Vagina (tissue), 2 donors: ENCODE measurements at regions not wholly inside any gene's neighbourhood (a gene's known extent, or its start where the extent isn't known, plus 50 kb on each side); places are given as distances from the start of the nearest gene placed in this dataset.

Experiments
- DNase-seq, 2 donors: peaks; one replicate each; pipeline ENCODE4 v3.0.0-alpha.2; 2017; ENCODE audit errors: extremely low spot score in 2 of 2
- H3K27ac ChIP-seq: fragments of 200-600 bp; sonication (generic); one replicate; pipeline ENCODE4 v1.5.1; 2019
- H3K27me3 ChIP-seq: fragments of 200-600 bp; sonication (generic); one replicate; pipeline ENCODE4 v1.5.1; 2019
- H3K36me3 ChIP-seq, 2 donors: fragments of 200-600 bp; sonication (generic); one replicate each; pipeline ENCODE4 v1.5.1; 2017 to 2019
- H3K4me1 ChIP-seq: fragments of 200-600 bp; sonication (generic); one replicate; pipeline ENCODE4 v1.5.1; 2019
- H3K4me3 ChIP-seq, 2 donors: fragments of 200-600 bp; sonication (generic); 1 replicate in 1 of 2; 2 replicates in 1 of 2; pipeline ENCODE4 v1.5.1; 2016 to 2019
- H3K9me3 ChIP-seq: fragments of 200-600 bp; sonication (generic); one replicate; pipeline ENCODE4 v1.5.1; 2019
- CTCF ChIP-seq, 3 experiments: fragments of 450-650 bp in 2 of 3; fragments of 200-600 bp in 1 of 3; sonication (generic) in 1 of 3; IDR thresholded peaks; one replicate each; pipeline ENCODE4 v1.5.1; 2017 to 2019; ENCODE audit warnings: antibody characterized with exemption in 3 of 3, mild to moderate bottlenecking in 2 of 3, moderate library complexity in 2 of 3
- POLR2A ChIP-seq, 2 donors: fragments of 450-650 bp; IDR thresholded peaks; one replicate each; pipeline ENCODE4 v1.6.1; 2017; ENCODE audit warnings: antibody characterized with exemption in 2 of 2, mild to moderate bottlenecking in 2 of 2, moderate library complexity in 2 of 2
- POLR2AphosphoS5 ChIP-seq, 2 donors: sonication (generic); formaldehyde crosslinking; IDR thresholded peaks; one replicate each; pipeline ENCODE4 v1.9.0; 2017; ENCODE audit warnings: antibody characterized with exemption in 2 of 2, mild to moderate bottlenecking in 2 of 2, low read depth in 1 of 2; ENCODE audit not compliant: insufficient read depth in 1 of 2
- intact Hi-C: fragments of 100-400 bp; cut with DNase I; formaldehyde crosslinking; loops from one replicate; pipeline ENCODE4 v1.15.1; 2023

DNA sequence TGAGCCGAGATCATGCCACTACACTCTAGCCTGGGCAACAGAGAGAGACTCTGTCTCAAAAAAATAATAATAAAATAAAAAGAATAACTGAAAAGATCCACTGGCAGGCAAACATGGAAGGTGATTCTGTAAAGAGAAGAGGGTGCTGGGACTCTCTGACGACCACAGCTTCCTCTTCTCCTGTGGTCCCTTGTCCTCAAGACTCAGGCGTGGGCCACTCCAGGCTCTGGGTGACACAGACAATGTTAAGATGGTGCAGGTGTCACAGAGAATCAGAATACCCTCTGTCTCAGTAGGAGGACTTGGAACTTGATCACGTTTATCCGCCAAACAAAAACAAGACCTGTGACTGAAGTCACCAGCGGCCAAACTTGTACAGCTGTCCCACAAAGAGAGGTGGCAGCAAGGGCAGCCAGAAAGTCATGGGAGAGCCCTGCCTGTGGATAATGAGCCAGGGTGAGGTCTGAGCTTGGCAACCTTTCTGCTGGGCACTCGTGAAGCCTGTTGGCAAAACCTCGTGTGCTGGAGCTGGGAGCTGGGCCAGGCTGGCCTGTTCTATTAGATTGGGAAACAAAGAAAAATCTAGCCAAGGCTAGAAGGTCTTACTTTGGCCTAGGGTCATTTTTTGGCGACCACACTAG lies 76.4 kb upstream of the ITGA6 start:
- no peak overlapping the region for H3K27ac ChIP-seq
- intact Hi-C loops, result no loop called here
- peaks cover 4% of the 10 kb centered on the region for H3K9me3 ChIP-seq
- no peaks in the 10 kb centered on the region for H3K4me1 ChIP-seq
- H3K4me3 ChIP-seq, result no peak overlapping the region
- TF ChIP-seq CTCF (IDR thresholded peaks at IDR 0.05) (no peak), POLR2A (IDR thresholded peaks at IDR 0.05) (no peak), POLR2AphosphoS5 (IDR thresholded peaks at IDR 0.05; ENCODE audit: insufficient read depth in 1 of 2, low read depth in 1 of 2) (no peak)
- no peaks in the 10 kb centered on the region for H3K36me3 ChIP-seq
- H3K27me3 ChIP-seq, result no peaks in the 10 kb centered on the region
- no peak for DNase-seq

- DNase-seq, result no peak
- no peak for TF ChIP-seq POLR2A (IDR thresholded peaks at IDR 0.05)
- no peak for TF ChIP-seq CTCF (IDR thresholded peaks at IDR 0.05)
- TF ChIP-seq POLR2AphosphoS5 (IDR thresholded peaks at IDR 0.05; ENCODE audit: insufficient read depth in 1 of 2, low read depth in 1 of 2), result no peak
- intact Hi-C loops, result no loop called here
- H3K27me3 ChIP-seq, result no peaks in the 10 kb centered on the region
- no peaks in the 10 kb centered on the region for H3K36me3 ChIP-seq
- no peak overlapping the region for H3K27ac ChIP-seq
- no peaks in the 10 kb centered on the region for H3K4me1 ChIP-seq
- H3K4me3 ChIP-seq, result no peak overlapping the region
- H3K9me3 ChIP-seq, result peaks cover 4% of the 10 kb centered on the region
Measured at GRCh38 chr2:172351586-172351985, 75.8 kb upstream of the ITGA6 start.

DNA sequence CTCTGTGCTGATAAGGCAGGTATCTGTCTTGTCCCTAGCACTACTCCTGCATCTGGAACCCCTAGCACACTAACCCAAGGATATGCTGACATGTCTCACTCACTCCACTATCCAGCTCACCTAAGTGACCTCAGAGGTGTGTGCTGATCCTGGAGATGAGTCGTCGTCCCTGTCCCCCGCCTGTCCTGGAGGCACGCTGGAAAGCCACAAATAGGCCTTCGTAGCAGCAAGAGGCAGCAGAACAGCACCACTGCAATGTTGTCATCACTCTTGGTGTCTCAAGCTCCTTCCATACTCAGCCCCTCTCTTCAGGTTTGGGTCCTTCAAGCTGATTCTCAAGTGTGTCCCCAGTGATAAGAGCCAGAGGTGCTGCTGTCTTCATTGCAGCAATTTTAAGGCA lies 73.0 kb upstream of the ITGA6 start:
- intact Hi-C loops, result no loop called here

DNA sequence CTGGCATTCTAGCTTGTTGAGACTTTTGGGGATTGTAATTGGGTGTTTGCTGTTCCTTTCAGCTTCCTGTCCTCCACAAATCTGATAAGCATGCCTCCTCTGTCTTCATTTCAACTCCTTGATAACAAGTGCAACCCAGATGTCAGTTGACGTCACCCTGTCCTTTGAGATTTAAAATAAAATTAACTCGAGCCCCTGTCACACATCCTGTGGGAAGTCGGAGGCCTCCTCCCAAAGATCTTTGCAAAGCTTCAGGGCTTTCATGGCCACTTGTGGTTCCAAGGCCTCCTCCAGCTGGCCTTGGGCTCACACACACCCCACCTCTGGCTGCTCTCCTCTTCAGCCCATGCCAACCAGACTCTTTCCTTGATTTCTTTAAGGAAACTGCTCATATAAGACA lies 69.9 kb upstream of the ITGA6 start:
- Histone ChIP-seq H3K36me3 (no peaks in the 10 kb centered on the region), H3K4me3 (no peak overlapping the region), H3K27ac (no peak overlapping the region), H3K4me1 (no peaks in the 10 kb centered on the region), H3K27me3 (no peaks in the 10 kb centered on the region), H3K9me3 (no peaks in the 10 kb centered on the region)
- DNase-seq, result no peak
- TF ChIP-seq POLR2AphosphoS5 (IDR thresholded peaks at IDR 0.05; ENCODE audit: insufficient read depth in 1 of 2, low read depth in 1 of 2) (no peak), CTCF (IDR thresholded peaks at IDR 0.05) (no peak), POLR2A (IDR thresholded peaks at IDR 0.05) (no peak)
- intact Hi-C loops, result no loop called here

More for the DNA sequence above, 73.0 kb upstream of the ITGA6 start:
- DNase-seq, result no peak
- TF ChIP-seq POLR2AphosphoS5 (IDR thresholded peaks at IDR 0.05; ENCODE audit: insufficient read depth in 1 of 2, low read depth in 1 of 2), result no peak
- no peak for TF ChIP-seq POLR2A (IDR thresholded peaks at IDR 0.05)
- no peak for TF ChIP-seq CTCF (IDR thresholded peaks at IDR 0.05)
- H3K27ac ChIP-seq, result no peak overlapping the region
- H3K9me3 ChIP-seq, result no peaks in the 10 kb centered on the region
- no peaks in the 10 kb centered on the region for H3K36me3 ChIP-seq
- H3K4me1 ChIP-seq, result no peaks in the 10 kb centered on the region
- H3K27me3 ChIP-seq, result no peaks in the 10 kb centered on the region
- no peak overlapping the region for H3K4me3 ChIP-seq

DNA sequence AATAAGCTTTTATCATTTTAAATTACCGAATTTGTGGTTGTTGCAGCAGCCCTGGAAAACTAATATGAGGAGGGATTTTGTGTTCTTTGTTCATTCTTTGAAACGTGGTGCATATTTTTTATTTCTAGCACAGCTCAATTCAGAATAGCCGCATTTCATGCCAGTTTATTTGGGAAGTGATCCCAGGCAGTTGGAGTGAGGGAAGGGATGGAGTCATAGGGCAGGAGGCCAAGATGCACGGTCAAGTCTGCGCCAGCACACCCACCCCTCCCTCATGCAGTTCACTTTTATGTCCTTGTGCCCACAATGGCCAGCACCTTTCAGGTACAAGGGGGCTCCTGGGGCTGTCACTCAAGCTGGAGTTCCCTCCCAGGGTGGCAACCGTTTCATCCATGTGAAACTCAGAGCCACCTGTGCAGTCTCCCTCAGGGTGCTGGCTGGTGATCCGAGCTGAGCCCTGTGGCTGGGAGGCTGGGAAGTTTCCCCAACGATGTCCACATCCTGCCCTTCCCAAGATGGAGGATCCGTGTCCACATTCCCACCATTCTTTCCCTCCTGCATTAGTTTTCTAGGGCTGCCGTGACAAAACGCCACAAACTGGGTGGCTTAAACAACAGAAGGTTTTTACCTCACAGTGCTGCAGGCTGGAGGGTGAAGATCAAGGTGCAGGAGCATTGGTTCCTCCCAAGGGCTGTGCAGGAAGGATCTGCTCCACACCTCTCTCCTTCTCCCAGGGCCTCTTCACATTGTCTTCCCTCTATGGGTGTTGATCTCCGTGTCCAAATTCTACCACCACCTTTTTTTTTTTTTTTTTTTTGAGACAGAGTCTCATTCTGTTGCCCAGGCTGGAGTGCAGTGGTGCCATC lies 68.5 kb upstream of the ITGA6 start:
- Histone ChIP-seq H3K27me3 (no peaks in the 10 kb centered on the region), H3K9me3 (no peaks in the 10 kb centered on the region), H3K36me3 (no peaks in the 10 kb centered on the region), H3K27ac (no peak overlapping the region), H3K4me1 (no peaks in the 10 kb centered on the region), H3K4me3 (no peak overlapping the region)
- no peak for DNase-seq
- intact Hi-C loops, result no loop called here
- TF ChIP-seq CTCF (IDR thresholded peaks at IDR 0.05) (no peak), POLR2A (IDR thresholded peaks at IDR 0.05) (no peak), POLR2AphosphoS5 (IDR thresholded peaks at IDR 0.05; ENCODE audit: insufficient read depth in 1 of 2, low read depth in 1 of 2) (no peak)
